HG03066 (cell line): ENCODE measurements at regions not wholly inside any gene's neighbourhood (a gene's known extent, or its start where the extent isn't known, plus 50 kb on each side); places are given as distances from the start of the nearest gene placed in this dataset.

Experiments used
- ATAC-seq: cut with Tn5 transposase; IDR thresholded peaks from one replicate; pipeline ENCODE4 v1.9.1; 2021; ENCODE audit warnings: low read depth; ENCODE audit not compliant: unreplicated experiment

DNA sequence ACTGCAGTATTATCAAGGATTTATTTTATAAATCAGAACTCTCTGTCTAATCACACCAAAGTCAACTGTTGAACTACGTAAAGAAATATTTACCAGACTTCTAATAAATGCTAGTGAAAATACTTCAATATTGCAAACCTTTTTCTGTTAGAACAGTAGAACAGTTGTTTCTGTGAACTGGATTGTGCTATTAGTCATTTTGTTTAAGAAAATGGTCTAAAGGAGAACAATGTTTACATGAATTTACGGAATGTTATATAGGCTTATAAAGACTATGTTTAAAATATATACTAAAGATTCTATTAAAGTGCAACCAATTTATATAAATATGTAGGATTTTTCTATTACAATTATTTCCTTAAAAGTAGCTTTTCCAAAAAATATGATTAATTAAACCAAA, 471.4 kb downstream of the FSCB start:
- no peak for ATAC-seq

DNA sequence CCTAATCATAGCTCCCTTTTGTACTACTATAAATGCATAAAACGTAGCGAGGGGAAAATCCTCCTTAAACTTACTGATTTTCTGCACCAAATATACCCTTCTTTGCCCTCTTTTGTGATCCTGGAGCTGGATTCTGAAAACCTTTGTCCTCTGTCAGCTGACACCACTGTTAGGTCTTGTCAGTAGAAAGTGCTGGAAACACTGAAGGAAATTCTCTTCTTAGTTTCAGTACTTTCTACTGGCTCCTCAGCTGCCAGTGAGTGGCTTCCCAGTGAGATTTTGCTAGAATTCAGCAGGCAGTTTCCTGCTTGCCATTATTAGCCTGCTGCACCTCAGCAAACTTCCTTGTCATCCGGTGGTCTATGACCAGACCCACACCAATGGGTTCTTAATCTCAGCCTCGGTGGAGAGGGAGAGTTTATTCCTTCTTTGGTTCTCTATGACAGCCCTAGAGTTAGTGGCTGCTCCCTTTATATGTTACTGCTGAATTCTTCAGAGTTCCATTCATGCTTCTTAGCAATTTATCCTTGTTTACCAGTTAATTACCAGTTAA, 476.2 kb downstream of the FSCB start:
- ATAC-seq = no peak

DNA sequence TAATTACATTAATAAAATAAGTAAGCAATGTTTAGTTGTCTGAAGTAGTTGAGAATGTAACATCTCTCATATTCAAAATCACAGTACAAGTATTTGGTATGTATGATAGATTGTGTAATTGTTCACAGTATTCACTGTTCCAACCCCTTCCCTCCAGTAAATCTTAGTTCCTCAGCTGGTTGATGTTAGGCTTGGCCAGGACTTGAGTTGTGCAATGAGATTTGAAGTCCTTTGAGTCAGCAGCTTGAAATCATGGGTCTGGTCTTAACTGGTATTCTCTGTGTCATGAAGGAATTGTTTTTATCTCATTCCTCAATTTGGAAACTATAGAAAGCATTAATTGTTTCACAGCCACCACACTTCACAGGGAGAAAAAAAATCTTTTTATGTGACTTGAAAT, 477.1 kb downstream of the FSCB start:
- no peak for ATAC-seq

DNA sequence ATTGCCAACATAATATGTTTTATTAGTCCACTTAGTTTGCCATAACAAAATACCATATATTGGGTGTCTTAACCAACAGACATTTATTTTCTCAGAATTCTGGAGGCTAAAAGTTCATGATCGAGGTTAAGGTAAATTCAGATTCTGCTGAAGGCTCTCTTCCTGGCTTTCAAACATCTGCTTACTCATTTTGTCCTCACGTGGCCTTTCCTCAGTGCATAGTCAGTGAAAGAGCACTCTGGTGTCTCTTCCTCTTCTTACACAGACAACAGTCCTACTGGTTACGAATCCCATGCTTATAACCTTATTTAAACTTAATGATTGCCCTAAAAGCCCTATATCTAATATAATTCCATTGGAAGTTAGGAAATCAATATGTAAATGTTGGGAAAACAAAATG, 479.7 kb downstream of the FSCB start:
- no peak for ATAC-seq

DNA sequence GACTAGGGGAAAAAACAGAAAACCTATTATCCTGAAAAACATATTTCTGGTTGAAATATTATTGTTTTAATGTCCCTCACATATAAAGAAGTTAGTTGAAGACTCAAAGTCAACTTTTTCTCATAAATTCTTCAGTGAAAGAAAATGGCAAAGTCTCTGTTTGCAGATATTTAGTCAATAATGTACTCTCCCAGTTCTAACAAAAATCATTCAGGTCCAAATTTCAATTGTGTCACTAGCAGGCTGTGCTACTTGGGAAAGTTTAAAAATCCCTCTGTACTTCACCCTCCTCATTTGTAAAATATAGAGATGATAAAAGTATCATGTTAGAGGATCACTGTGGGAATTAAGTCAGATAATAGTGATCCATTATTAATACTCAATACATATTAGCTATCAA, 496.5 kb downstream of the FSCB start:
- no peak for ATAC-seq

DNA sequence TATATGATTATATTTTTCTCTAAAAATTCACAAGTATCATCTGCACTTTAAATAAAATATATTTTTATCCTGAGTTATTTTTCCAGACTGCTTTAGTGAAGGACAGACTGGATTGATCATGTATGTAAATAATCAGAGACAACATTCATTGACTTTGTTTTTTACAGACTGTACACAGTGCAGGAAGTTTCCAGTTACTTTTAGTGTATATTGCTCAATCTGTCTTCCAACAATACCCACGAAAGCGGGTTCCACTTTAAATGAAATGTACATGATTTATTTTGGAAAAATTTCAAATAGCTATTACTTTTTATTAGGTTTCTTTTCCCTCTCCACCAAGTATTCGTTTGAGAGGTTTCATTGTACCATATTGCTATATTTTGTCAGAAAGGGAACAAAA, 497.0 kb downstream of the FSCB start:
- ATAC-seq = no peak

DNA sequence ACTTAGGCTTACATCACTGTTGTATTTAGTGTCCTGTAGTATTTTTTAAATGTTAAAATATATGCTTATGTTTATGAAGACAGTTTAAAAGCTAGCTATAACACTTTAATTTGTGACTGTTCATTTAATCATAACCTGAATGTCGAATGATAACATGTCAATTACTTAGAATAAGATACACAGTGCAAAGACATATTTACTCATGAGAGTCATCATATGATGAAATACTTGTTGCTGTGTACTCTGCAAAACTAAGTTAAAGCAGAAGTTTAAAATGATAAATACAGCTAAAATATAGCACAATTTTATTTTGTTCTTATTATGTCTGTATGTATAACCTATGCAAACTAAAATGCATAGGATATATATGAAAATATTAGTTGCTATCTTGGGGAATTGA, 497.4 kb downstream of the FSCB start:
- no peak for ATAC-seq

DNA sequence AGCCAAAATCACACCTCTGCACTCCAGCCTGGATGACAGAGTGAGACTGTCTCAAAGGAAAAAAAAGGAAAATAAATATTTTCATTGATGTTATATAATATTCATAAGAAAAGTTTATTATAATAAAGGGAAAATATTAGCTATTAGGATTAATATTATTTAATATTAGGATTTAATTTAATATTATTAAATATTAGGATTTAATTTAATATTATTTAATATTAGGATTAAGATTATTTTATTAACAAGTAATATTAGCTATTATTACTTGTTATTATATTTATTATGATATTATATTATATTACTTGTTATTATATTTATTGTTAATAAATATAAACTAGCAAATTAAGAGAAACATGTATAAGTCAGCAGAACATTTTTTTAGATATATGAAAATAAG, 518.1 kb downstream of the FSCB start:
- no peak for ATAC-seq

DNA sequence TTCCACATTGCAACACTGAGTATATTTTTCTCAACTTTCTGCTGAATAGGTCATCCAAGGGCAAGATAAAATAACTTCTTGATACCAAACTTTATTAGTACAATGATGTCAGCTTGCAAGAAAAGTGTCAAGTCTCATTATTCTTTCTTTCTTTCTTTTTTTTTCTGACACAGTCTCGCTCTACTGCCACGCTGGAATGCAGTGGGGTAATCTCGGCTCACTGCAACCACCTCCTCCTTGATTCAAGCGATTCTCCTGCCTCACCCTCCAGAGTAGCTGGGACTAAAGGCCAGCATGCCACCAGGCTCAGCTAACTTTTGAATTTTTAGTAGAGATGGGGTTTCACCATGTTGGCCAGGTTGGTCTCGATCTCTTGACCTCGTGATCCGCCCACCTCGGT, 523.4 kb downstream of the FSCB start:
- no peak for ATAC-seq

DNA sequence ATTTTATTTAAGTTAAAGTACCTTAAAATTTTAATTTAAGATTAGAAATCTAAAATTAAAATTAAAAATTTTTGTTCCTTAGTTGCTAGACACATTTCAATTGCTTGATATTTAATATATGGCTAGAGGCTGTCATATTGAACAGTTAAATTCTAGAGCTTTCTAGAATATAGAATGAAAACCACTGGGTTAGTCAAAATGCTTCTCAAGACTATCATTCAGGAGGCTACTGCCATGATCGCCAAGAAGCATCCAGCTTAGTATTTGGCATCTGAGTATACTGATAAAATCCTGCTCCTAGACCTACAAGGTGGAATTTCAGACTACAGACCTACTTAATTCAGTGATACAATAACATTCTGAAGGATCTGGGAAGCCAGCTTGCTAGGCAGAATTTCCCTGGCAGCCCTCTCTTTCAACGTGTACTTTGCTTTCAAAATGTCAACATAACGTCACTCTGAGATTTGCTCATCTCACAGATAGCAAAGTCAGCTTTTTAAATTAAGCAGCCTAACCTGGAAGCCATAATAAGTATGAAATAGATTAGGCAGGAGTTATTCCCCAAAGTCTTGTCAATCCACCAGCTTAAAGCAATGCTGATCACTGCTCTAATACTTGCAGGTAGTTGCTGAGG, 525.8 kb downstream of the FSCB start:
- no peak for ATAC-seq

DNA sequence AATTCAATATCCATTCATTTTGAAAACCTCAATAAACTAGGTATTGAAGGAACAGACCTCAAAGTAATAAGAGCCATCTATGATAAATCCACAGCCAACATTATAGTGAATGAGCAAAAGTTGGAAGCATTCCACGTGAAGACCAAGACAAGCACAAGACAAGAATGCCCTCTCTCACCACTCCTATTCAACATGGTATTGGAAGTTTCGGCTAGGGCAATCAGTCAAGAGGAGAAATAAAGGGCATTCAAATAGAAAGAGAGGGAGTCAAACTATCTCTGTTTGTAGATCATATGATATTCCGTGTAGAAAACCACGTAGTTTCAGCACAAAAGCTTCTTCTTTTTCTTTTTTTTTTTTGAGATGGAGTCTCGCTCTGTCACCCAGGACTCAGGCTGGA, 550.3 kb downstream of the FSCB start:
- no peak for ATAC-seq

DNA sequence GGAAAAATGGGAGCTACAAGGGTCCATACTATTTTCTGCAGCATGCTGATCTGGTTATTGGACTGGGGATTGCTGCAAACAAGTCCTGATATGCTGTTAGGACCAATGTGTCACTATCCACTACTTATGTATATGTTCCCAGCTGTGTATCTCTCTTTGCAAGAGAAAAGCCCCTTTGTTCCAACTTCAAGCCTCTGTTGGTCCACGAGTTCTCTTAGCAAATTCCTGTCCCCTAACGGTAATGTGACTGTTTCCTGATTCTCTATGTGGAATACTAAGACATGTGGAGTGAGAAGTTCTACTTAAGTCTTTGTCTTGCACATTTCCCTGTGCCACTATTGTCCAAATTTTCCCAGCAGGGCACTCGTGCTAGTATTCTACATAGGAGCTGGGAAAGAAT, 557.7 kb downstream of the FSCB start:
- no peak for ATAC-seq

DNA sequence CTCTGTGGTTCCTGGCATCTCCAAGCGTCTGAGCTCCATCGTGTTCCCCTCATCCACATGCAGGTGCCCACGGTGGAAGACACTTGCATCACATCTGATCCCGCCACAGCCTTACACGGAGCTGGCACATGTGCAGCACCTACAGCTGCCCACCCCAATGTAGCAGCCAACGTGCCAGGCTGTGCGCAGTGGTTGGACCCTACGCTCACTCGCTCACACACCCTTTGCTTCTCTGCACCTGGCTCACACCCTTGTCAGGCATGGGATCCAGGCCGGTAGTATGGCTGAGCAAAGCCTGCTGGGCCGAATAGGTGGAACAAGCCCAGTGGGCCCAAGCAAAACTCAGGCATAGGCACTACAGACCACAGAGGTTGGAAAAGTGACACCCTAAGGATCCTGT, 567.2 kb downstream of the FSCB start:
- ATAC-seq = no peak

DNA sequence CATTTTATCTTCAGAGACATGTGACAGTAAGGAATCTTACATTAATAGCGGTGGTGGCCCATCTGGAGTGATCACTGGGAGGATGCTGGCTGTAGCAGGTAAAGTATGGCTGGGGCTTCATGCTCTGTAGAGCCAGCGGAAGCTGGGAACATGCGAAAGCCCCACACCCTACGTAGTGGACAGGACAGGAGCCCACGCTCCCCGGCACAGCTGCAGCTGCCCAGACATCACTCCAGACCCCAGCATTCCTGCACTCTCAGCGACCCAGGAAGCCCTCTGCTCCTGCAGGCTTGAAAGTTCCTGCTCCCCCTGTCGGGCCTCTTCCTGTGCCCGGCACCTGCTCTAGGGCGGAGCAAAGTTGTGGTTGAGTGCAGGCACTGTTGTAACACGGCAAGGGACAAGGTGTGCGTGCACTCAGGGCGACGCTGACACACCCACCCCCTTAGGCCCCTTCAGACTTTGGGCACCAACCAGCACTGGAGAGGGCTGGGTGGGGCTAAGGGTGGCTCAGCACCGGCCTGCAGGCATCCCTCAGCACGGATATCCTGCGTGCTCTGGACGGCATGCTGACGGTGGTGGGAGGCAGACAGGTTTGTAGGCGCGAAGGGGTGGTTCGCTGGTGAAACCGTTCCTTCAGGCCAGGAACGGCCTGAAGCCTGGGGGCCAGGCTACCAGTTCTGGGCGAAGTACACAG, 568.3 kb downstream of the FSCB start:
- no peak for ATAC-seq

DNA sequence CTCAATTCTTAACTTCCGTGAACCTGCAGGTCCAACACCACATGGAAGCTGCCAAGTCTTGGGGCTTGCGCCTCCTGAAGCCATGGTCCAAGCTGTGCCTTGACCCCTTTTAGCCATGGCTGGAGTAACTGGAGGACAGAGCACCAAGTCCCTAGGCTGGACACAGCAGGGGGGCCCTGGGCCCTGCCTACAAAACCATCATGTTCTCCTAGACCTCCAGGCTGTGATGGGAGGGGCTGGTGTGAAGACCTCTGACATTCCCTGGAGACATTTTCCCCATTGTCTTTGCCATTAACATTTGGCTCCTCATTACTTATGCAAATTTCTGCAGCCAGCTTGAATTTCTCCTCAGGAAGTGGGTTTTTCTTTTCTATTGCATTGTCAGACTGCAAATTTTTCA, 570.1 kb downstream of the FSCB start:
- no peak for ATAC-seq

DNA sequence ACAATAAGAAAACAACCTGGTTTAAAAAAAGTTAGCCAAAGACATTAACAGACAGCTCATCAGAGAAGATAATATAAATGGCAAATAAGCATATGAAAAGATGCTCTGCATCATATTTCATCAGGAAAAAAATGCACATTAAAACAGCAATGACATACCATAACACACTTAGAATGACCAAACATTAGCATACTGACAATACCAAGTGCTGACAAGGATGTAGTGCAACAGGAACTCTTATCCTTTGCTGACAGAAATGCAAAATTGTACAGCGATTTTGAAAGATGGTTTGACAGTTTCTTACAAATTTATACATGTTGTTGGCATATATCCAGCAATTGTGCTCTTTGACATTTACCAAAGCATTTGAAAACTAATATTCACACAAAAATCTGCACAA, 573.0 kb downstream of the FSCB start:
- ATAC-seq = no peak

DNA sequence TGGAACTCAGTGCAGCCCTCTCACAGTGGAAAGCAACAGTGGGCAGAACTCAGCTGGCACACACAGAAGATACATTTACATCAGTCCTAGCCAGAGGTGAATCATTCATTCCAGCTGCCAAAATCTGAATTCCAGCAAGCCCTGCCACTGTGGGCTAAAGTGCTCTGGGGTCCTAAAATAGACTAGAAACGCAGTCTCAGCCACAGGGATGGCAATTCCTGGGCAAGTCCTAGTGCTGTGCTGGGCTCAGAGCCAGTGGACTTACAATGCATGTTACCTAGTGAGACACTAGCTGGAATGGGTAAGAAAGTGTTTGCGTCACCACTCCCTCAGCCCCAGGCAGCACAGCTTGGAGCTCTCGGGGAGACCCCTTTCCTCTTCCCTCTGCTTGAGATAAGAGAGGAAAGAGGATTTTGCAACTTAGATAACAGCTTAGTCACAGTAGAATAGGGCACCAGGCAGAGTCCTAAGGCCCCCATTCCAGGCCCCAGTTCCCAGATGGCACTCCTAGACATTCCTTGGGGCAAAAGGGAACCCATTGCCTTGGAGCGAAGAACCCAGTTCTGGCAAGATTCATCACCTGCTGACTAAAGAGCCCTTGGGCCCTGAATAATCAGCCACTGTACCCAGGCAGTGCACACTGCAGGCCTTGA, 592.9 kb downstream of the FSCB start:
- no peak for ATAC-seq

DNA sequence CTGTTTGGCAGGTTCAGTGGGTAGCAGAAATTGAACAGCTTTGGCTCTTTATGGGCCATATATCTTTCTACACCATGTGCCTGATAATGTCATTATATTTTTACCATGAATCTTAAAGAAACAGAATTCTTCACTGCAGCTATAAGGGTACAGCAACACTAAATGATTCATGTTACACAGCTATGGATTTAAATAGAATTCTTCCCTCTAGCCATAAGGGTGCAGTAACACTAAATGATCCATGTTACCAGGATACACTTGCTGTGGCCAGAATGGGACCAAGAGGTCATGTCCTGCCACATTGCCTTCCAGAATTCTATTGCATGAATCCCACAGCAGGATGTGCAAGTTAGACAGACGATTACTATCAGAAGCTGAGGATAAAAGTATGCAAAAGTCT, 603.9 kb downstream of the FSCB start:
- no peak for ATAC-seq

DNA sequence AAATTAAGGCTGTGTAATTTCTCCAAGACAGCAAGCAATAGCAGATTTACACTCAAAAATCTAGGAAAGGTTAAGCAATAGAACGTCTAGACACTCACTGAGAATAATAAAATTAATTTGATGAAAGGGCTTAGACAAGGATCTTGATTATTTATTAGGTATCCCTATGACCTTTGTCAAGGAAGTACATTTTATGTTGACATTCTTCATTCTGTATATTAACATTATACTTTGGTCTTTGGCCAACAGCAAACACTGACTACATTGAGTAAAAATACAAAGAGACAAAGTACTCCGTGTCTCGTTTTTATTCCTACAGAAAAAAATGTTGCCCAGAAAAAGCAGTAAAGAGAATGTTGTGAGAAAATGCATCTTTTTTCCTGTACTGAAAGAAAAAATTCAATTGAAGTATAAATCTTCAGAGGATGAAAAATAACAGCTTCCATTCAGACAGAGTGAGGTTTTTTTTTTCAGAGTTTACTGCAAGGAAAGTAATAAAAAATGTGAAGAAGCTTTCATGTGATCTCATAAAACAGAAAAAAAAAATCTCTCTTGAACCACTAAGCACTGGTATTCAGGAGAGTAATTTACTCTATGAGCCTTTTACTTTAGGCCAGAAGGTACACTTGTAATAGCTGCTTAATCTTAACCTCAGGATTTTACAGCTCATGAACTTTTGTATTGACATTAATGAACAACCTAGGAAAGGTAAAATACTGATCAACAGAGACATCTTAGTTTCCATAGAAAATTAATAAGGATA, 605.0 kb downstream of the FSCB start:
- ATAC-seq = no peak

DNA sequence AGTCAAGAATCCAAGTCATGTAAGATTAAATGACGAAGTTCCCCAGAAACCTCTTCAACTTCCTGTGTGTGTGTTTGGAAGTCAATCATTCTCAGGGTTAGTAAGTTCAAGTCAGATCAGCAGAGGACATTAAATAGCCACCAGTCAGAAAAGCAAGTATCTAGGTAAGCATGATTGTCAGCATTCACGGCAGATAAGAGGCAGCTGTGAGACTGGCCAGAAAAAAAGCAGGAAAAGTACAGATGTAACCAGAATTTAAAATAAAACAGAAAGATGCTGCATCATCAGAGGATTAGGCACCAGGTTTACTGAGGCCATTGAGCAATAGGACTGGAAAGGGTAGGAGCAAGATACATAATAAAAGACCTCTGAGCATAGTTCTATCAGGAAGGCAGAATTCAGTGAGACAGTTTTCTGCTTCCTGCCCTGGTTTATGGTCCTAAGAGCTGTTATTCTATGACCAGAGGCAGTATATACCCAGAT, 606.9 kb downstream of the FSCB start:
- ATAC-seq = no peak

DNA sequence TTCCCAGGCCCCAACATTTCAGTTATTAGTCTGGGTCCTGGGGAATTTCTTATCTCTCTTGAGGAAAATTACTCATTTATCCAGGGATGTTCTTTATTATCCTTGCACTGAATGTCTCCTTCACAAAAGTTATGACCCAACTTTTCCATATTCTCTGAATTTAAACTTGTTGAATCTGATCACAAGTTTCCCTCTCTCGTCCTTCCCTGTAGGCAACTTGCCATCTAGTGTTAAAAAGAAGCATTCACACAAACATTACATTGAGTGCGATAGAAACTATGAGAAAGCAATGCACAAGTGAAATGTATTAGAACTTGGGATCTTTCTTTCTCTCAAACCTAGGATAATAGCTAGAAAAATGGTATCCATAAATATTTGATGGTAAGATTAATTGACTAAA, 608.4 kb downstream of the FSCB start:
- ATAC-seq = no peak
